SH-SY5Y (cell line): ENCODE measurements at regions not wholly inside any gene's neighbourhood (a gene's known extent, or its start where the extent isn't known, plus 50 kb on each side); places are given as distances from the start of the nearest gene placed in this dataset.

Experiments used
- GATA2 ChIP-seq: IDR thresholded peaks from 2 replicates; pipeline ENCODE4 v1.6.1; 2011; ENCODE audit warnings: mild to moderate bottlenecking, low read depth, low read length
- GATA3 ChIP-seq: IDR thresholded peaks from 2 replicates; pipeline ENCODE4 v1.6.1; 2011; ENCODE audit warnings: low read depth, mild to moderate bottlenecking, low read length, moderate library complexity

DNA sequence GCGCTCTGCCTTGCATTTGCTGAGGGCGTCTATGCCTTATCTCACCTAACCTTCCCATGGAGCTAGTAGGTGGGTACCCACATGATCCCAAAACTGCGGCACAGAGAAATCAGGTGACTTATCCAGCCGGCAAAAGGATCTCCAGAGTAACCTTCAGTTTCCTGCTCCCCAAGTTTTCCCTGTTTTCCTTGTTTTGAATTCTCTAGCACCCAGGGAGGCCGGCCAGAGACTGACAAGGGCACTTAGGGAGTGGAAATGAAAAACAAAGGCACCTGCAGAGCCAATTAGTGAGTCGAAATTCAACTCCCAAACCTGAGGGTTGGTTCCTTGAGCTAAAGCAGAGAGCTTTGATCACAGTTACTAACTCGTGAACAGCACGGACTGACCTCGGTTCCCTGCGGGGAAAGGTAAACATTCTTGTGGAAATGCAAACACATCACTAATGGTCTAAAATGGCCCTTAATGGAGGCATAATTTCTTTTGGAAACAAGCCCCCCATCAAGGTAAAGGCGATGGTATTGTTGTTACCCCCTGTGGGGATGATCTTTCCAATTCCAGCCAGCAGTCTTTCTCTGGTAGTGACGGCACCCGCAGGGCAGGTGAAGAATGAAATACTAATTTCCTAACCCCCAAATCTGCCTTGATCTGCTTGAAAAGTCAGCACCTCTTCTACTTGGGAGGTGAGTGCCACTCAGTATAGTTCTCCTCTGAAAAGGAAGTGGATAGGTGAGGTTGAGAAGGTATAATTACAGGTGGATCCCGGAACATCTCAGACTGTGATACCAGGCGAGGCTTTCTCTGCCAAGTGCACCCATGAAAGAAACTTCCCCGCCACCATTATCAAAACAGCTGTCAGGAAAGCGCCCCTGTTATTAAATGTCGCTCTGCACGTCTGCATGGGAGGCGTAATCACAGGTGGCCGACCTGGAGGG lies 365.6 kb upstream of the AUTS2 start:
- TF ChIP-seq GATA3 (no peak), GATA2 (no peak)

DNA sequence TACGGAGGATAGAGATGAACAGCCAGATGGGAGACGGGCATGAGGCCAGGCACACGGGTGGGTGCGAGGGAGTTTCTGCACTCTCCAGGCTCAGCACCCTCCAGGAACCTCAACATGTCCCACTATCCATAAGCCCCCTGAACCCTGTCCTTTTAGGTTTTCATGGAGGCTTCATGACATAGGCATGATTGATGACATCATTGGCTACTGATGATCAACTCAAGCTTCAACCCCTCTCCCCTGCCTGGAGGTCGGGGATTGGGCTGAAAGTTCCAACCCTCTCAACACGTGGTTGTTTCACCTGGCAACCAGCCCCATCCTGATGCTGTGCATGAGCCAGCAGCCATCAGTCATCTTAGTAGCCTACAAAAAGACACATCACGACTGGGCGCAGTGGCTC lies 360.7 kb upstream of the AUTS2 start:
- TF ChIP-seq GATA3 (no peak), GATA2 (no peak)

DNA sequence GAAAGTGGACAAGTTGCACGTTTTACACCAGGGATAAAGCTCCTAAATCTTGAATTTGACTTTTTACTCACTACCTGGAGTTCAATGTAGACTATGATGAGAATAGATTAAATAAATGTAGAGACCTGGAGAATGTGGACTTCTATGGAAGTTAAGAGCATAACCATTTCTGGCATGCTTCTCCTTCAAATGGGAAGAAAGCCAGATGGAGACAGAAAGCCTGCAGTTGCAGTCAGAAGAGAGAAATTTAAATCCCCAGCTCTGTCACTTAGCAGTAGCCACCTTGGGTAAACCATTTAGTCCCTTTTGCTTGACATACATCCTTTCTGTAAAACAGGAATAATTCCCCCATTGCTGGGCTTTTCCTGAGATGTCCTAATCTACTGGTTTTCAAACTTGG lies 355.3 kb upstream of the AUTS2 start:
- TF ChIP-seq GATA2 (no peak), GATA3 (no peak)

DNA sequence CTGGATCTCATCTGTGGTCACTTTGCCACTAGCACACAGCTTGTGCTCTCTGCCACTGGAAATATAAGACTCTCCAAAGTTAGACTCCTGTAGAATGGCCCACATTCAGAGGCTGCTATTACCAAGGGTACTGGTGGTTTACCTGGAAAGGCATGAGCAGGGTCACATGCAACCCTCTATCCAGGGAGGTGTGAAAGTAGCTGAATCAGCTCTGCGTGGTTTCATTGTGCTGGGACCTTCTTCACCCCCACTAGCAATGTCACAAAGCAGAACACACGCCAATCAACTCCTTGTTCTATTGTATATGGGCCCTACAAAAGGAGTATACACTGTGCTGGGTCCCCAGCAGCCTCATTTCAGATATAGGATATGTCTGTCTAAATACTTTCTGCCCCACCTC lies 353.6 kb upstream of the AUTS2 start:
- no peak for TF ChIP-seq GATA2
- TF ChIP-seq GATA3: no peak

DNA sequence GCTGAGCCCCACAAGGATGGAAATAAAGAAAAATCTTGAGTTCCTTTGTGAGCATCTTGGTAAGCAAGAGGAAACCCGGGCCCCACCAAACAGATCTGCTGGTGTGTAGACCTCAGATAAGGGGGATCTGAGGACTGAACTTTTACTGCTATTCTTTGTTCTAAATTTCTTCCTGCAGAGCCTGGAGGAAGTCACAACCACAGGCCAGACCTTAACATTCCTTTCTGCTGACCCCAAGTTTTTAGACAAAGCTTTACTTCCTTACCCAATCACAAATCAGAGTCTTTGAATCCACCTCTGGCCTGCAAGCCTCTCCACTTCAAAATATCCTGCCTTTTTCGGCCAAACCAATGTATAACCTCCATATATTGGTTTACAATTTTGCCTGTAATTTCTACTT lies 352.6 kb upstream of the AUTS2 start:
- TF ChIP-seq GATA2 (no peak), GATA3 (no peak)

DNA sequence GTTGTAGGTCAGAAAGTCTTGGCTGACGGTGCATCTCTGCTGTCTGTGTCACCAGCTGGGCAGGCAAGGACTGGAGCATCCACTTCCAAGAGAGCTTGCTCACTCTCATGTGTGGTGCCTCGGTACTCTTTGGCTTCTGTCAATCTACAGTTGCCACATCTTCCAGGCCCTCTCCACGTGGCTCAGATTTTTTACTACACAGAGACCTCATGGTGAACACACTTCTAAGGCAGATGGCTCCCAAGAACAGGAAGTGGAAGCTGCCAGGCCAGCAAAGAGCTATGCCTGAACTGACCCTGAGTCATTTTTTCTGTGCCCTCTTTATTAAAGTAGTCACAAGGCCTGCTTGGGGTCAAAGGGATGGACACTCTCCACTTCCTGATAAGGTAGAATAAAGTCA lies 351.5 kb upstream of the AUTS2 start:
- TF ChIP-seq GATA2 (no peak), GATA3 (no peak)

DNA sequence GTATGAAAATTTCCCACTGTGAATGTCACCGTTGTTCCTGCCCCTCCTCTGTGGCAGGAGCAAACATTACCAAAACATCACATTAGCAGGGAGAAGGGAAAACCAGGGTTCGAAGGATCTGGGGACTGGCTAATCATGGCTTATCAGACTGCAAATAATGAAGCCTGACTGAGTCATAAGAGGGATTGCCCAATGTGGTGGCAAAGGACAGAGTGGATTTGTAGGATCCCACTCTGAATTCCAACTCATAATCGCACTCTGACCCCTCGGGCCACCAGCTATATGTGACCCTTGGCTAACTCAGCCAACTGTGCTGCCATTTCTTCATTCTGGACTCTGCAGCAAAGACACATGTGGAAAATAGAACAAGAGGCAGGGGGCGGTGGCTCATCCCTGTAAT lies 347.3 kb upstream of the AUTS2 start:
- TF ChIP-seq GATA3 (no peak), GATA2 (no peak)

DNA sequence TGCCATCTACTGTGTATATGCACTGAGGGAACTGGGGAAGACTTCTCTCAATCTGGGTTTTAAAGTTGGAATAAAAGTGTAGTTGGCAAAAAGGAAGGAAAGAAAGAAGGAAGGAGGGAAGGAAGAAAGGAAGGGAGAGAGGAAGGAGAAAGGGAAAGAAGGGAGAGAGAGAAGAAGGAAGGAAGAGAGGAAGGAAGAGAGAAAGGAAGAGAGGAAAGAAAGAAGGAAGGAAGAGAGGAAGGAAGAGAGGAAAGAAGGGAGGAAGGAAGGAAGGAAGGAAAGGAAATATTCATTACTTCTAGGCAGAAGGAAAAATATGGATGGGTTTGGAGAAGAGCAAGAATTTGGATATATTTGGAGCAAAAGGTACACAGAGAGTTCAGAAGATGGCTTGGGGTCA lies 343.6 kb upstream of the AUTS2 start:
- no peak for TF ChIP-seq GATA3
- TF ChIP-seq GATA2: no peak

DNA sequence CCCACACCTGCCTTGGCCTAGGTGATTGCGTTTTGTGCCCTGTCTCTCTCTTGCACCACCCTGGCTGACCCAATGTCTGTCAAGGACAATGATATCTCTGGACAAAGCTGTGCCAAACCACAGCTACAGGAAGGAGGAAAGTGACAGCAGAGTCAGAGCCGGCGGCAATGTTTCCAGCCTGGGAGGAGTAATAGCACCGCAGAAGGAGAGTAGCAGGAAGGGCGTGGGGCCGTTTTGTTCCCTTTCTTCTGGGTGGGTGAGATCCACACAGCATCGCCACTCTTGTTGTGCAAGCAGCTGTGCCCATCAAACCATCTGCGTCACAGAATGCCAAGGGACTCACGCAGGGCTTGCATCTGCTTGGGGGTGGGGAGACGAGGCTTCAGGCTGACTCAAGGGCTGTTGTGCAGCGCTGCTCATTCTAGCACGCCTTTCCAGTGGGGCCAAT lies 341.6 kb upstream of the AUTS2 start:
- no peak for TF ChIP-seq GATA3
- no peak for TF ChIP-seq GATA2

DNA sequence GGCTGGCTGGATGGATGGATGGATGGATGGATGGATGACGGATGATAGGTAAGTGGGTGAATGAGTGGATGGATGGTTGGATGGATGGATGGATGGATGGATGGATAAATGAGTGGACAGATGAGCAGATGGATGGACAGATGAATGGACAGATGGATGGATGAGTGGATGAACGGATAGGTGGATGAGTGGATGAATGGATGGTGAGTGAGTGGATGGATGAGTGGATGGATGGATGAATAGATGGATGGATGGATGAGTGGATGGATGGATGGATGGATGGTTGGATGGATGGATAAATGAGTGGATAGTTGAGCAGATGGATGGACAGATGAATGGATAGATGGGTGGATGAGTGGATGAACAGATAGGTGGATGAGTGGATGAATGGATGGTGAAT lies 340.7 kb upstream of the AUTS2 start:
- TF ChIP-seq GATA2 (no peak), GATA3 (no peak)

DNA sequence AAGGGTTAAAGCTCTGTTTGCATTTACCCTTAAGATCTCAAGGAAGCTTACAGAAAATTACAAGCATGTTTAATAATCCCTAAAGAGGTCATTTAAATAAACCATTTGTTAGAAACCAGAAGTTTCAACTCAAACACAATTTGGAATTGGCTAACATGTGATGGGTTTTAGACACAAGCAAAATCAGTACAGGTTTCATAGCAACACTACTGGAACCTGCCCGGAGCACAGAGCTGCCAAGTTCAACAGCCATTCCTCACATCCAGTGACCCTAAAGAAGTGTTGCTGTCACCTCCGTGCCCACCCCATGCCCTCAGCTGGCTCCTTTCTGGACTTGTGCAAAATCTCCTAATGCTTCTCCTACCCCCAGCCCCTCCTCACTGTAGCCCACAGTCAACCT lies 338.8 kb upstream of the AUTS2 start:
- TF ChIP-seq GATA3: no peak
- no peak for TF ChIP-seq GATA2

DNA sequence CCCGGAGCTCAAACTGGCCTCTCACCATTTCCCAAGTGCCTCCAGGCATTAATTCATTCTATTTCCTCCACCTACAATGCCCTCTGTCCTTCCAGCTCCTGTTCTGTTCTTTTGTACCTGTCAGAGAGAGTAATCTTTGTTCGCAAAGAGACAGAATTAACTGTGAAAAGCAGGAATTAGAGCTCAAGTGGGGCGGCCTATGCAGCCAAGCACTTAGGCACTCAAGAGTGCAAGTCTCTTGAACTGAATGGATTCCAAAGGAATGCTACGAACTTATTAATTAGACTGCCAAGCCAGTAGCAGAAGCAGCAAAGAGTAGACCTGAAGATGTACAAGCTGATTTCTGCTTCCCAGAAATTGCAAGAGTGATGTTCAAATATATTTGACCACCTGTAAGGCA lies 338.3 kb upstream of the AUTS2 start:
- TF ChIP-seq GATA2 (no peak), GATA3 (no peak)

DNA sequence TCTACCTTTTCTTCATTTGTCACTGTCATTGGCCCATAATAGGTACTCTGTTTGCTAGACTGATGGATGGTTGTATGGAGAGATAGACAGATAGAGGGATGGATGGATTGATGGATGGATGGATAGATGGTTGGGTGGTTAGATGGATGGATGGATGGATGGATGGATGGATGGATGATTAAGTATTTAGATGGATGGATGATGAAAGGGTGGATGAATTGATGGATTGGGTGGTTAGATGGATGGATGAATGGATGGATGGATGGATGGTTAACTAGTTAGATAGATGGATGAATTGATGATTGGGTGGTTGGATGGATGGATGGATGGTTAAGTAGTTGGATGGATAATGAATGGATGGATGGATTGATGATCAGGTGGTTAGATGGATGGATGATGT lies 334.7 kb upstream of the AUTS2 start:
- TF ChIP-seq GATA2 (no peak), GATA3 (no peak)

DNA sequence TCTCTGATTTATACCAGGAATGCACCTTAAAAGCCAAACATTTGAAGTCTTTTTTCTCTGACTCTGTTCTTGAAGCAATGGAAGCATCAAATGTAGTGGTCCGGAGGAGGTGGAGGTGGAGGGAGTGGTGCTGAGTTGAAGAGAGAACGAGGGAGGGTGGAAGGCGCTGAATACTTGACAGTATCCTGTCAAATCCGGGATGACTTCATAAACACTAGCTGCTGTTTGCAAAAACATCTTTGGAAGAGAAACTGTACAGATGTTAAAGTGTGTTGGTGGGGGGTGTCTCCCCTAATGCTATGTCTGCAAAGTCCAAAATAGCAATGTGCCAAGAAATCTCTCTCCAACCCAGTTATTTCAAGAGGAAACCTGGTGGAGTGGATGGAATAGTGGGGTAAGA lies 328.5 kb upstream of the AUTS2 start:
- TF ChIP-seq GATA2 (no peak), GATA3 (no peak)

DNA sequence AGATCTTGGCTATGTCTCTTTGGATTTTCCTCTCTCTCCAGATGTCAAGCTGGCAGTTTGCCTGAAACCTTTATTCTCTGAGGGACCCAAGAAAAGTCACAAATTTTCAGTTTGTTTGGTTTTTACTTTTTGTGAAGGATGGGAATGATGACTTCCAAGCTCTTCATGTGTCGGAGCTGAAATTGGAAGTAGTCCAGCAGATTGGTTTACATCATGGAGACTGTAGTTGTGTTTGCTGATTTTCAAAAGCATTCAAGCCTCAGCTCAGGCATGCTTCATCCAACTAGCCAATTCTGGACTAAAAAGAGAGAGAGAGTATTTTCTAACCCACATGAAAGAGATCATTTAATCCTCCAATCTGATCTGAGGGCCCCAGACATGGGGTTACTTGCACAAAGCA lies 326.2 kb upstream of the AUTS2 start:
- TF ChIP-seq GATA3: no peak
- no peak for TF ChIP-seq GATA2
